Mesothelial cell of epicardium (in vitro differentiated cells): ENCODE measurements at regions not wholly inside any gene's neighbourhood (a gene's known extent, or its start where the extent isn't known, plus 50 kb on each side); places are given as distances from the start of the nearest gene placed in this dataset.

Experiments used
- DNase-seq, 2 experiments: peaks; one replicate each; pipeline ENCODE4 v3.0.0; 2021; ENCODE audit warnings: low spot score in 2 of 2; ENCODE audit not compliant: unreplicated experiment in 2 of 2
- H3K27ac Mint-ChIP-seq: 2 replicates; pipeline ENCODE4 v1.8.0; 2021; ENCODE audit warnings: mixed read lengths
- H3K27me3 Mint-ChIP-seq: 2 replicates; pipeline ENCODE4 v1.8.0; 2021; ENCODE audit warnings: low read depth, mixed read lengths
- H3K36me3 Mint-ChIP-seq: 2 replicates; pipeline ENCODE4 v1.8.0; 2021; ENCODE audit warnings: mixed read lengths
- H3K4me1 Mint-ChIP-seq: 2 replicates; pipeline ENCODE4 v1.8.0; 2021; ENCODE audit warnings: mixed read lengths
- H3K4me3 Mint-ChIP-seq: 2 replicates; pipeline ENCODE4 v1.8.0; 2021; ENCODE audit warnings: mild to moderate bottlenecking, moderate library complexity, mixed read lengths
- H3K9me3 Mint-ChIP-seq: 2 replicates; pipeline ENCODE4 v1.8.0; 2021; ENCODE audit warnings: mixed read lengths
- CTCF ChIP-seq: fragments of 200-600 bp; sonication (generic); IDR thresholded peaks from one replicate; pipeline ENCODE4 v1.5.0; 2021; ENCODE audit warnings: antibody characterized with exemption; ENCODE audit not compliant: unreplicated experiment

- no peaks in the 10 kb centered on the region for H3K27me3 Mint-ChIP-seq
- TF ChIP-seq CTCF, result no peak
- no peak overlapping the region for H3K27ac Mint-ChIP-seq
- H3K4me3 Mint-ChIP-seq, result no peak overlapping the region
- H3K9me3 Mint-ChIP-seq, result peaks cover 8% of the 10 kb centered on the region
- H3K36me3 Mint-ChIP-seq, result peaks cover 3% of the 10 kb centered on the region
- H3K4me1 Mint-ChIP-seq, result peaks cover 12% of the 10 kb centered on the region
- no peak for DNase-seq
Observed at GRCh38 chr3:17949101-17949500, 206.7 kb upstream of the TBC1D5 start.

DNA sequence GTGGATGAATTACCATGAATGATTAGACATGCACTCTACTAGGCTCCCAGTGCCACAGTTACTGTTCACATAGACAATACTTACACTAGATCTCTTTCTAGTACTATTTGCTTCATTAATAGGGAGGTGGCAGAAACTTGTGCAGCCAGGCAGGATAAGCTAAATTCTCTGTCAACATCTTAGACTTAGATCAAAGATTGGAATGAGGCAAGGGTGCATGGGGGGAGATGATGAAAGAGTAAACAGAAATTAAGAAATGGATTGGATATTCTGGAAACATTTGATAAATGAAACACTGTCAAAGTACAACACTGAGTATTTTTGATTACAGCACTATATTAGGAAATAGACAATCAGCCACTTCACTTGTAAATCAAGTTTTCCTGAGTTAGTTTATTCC is 205.4 kb upstream of the TBC1D5 start:
- Mint-ChIP-seq H3K27me3 (no peaks in the 10 kb centered on the region), H3K9me3 (peaks cover 8% of the 10 kb centered on the region), H3K4me1 (peaks cover 12% of the 10 kb centered on the region), H3K27ac (no peak overlapping the region), H3K4me3 (no peak overlapping the region), H3K36me3 (peaks cover 3% of the 10 kb centered on the region)
- no peak for DNase-seq
- no peak for TF ChIP-seq CTCF

DNA sequence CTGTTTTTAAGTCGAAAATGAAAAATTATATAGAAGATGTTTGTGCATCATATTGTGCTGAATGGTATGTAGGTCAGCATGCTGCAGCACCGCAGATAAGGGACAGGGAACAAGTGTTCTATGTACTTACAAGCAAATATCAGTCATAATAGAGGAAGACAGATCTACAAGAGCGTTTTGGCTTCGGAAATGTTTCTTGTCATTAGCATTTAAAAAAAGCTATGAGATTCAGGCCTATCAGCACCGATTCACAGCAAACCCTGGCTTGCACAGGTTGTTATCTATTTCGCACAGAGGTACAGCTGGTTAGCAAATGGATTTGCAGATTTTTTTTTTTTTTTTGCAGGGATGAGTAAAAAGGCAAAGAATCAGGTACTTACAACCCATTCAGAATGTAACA is 204.2 kb upstream of the TBC1D5 start:
- TF ChIP-seq CTCF, result no peak
- Mint-ChIP-seq H3K4me1 (peaks cover 16% of the 10 kb centered on the region), H3K36me3 (peaks cover 3% of the 10 kb centered on the region)

GRCh38 chr3:17945799-17946399 is 203.5 kb upstream of the TBC1D5 start:
- H3K9me3 Mint-ChIP-seq, result peaks cover 5% of the 10 kb centered on the region
- H3K27ac Mint-ChIP-seq, result no peak overlapping the region
- DNase-seq, result no peak
- no peak for TF ChIP-seq CTCF
- no peaks in the 10 kb centered on the region for H3K27me3 Mint-ChIP-seq
- H3K4me3 Mint-ChIP-seq, result no peak overlapping the region
- H3K4me1 Mint-ChIP-seq, result peaks cover 17% of the 10 kb centered on the region
- peaks cover 3% of the 10 kb centered on the region for H3K36me3 Mint-ChIP-seq

More for the DNA sequence above, 204.2 kb upstream of the TBC1D5 start:
- DNase-seq, result no peak
- no peak overlapping the region for H3K4me3 Mint-ChIP-seq
- no peaks in the 10 kb centered on the region for H3K27me3 Mint-ChIP-seq
- H3K9me3 Mint-ChIP-seq, result peaks cover 5% of the 10 kb centered on the region
- H3K27ac Mint-ChIP-seq, result no peak overlapping the region

DNA sequence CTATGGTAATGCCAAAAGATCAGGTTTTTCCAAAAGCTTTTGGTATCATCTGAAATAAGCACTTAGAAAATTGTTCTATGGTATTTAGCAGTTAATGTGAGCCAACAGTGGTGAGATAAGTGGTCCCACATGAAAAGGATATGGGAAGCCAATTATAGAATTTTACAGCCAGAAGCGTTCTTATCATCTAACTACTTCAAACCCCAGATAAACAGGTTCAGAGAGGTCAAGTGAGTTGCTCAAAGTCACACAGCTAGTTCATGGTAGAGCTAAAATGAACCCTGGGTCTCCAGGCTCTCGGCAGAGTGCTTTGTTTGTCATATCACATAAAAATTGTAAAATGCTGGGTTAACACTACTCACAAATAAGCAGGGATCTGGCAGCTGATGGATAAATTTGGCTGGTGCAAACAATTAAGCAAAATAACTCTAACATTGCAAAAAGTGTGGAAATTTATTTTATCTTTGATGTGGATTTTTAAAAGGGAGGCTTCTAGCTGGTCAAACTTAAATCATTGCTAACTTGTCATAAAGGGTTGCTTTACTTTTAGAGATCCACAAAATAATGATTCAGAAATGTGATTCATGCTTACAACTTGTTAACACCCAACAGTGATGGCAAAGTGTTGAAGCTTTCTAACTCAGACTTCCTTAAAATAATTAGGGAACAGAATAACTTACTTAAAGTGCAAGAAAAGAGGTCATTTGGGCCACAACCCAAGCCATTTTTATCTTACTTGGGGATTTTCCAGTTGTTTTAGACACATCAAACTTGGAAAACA is 202.8 kb upstream of the TBC1D5 start:
- H3K36me3 Mint-ChIP-seq, result no peaks in the 10 kb centered on the region
- no peaks in the 10 kb centered on the region for H3K9me3 Mint-ChIP-seq
- DNase-seq, result no peak
- peaks cover 17% of the 10 kb centered on the region for H3K4me1 Mint-ChIP-seq
- TF ChIP-seq CTCF, result no peak
- H3K27ac Mint-ChIP-seq, result no peak overlapping the region
- H3K4me3 Mint-ChIP-seq, result no peak overlapping the region
- H3K27me3 Mint-ChIP-seq, result no peaks in the 10 kb centered on the region
